Pancreas (tissue), 10 donors: ENCODE measurements at regions not wholly inside any gene's neighbourhood (a gene's known extent, or its start where the extent isn't known, plus 50 kb on each side); places are given as distances from the start of the nearest gene placed in this dataset.
A peak's percentile ranks its signal among the peaks of the same experiment; 100 is the strongest.

ENCODE experiments used
- ATAC-seq, 4 donors: fragments of 200-7000 bp; cut with Tn5 transposase; one replicate each; pipeline versions ENCODE4 v1.8.0 to v1.9.1; 2020; ENCODE audit warnings: mild to moderate bottlenecking in 4 of 4, moderate library complexity in 4 of 4
- DNase-seq, 6 donors: peaks; one replicate each; pipeline ENCODE4 v3.0.0-alpha.2; 2020
- FAIRE-seq: peaks from 2 replicates; lab custom pipeline; 2012; peaks lifted over from hg19 to GRCh38; lab: Jason Lieb, UNC
- H3K27ac ChIP-seq, 4 donors: fragments of 200-600 bp; sonication (generic); 1 replicate in 3 of 4; 2 replicates in 1 of 4; pipeline versions ENCODE4 v1.5.0 to v1.8.0; 2020
- H3K27me3 ChIP-seq, 4 donors: fragments of 200-600 bp; one replicate each; pipeline ENCODE4 v1.8.0; 2021
- H3K36me3 ChIP-seq, 3 donors: fragments of 200-600 bp; sonication (generic) in 1 of 3; one replicate each; pipeline versions ENCODE4 v1.5.0 to v1.8.0; 2020 to 2021
- H3K4me1 ChIP-seq, 3 donors: fragments of 200-600 bp; one replicate each; pipeline ENCODE4 v1.8.0; 2021
- H3K4me3 ChIP-seq, 4 donors: fragments of 200-600 bp; sonication (generic) in 2 of 4; one replicate each; pipeline versions ENCODE4 v1.5.0 to v1.8.0; 2020 to 2021
- H3K9me3 ChIP-seq, 4 donors: fragments of 200-600 bp; one replicate each; pipeline ENCODE4 v1.8.0; 2021
- CTCF ChIP-seq, 4 donors: fragments of 200-600 bp; sonication (generic) in 3 of 4; IDR thresholded peaks; one replicate each; pipeline versions ENCODE4 v1.5.0 to v1.8.0; 2021; ENCODE audit warnings: antibody characterized with exemption in 4 of 4
- WGBS, 2 donors: extraction: QIAGEN DNeasy Blood & Tissue Kit; methylation state at CpG; one replicate each; pipeline ENCODE4 v1.1.7; 2013; 5-methylcytosine and 5-hydroxymethylcytosine counted together
- intact Hi-C, 3 donors: fragments of 100-400 bp; cut with DNase I; formaldehyde crosslinking; loops; one replicate each; pipeline versions ENCODE4 v1.11.1 to v1.14.2; 2022
- donor health status: healthy with polysubstance abuse.
- donor health status: DM: no; HTN: no; CAD: no; lungs with moderate emphysema.
- donor health status: DM: no; HTN: no; CAD: no.
- donor health status: control.
- donor health status: control.
- donor health status: Bipolar disorder and iron deficiency.
- donor health status: DM: yes; HTN: yes; CAD: no.
- donor health status: DM: no; HTN: no; CAD: no.
- donor health status: DM: no; HTN: no; CAD: no.
- donor health status: DM: yes; HTN: yes; CAD: no.

- H3K36me3 ChIP-seq, result no peaks in the 10 kb centered on the region
- H3K27ac ChIP-seq, result no peak overlapping the region
- intact Hi-C loops, result no loop called here
- no peak overlapping the region for H3K4me3 ChIP-seq
- H3K27me3 ChIP-seq, result no peaks in the 10 kb centered on the region
- H3K4me1 ChIP-seq, result no peaks in the 10 kb centered on the region
- H3K9me3 ChIP-seq, result no peaks in the 10 kb centered on the region
- no peak for TF ChIP-seq CTCF (IDR thresholded peaks at IDR 0.05)
- ATAC-seq (peak in 1 of 4 donors; percentile 53), DNase-seq (no peak), FAIRE-seq (no peak)
- 65 to 78% methylated on average over 5 of the region's 5 CpGs for WGBS, 2 donors
Measured at GRCh38 chr10:14413523-14413922, 82.8 kb upstream of the FRMD4A start.

- TF ChIP-seq CTCF (IDR thresholded peaks at IDR 0.05), result no peak
- no peak overlapping the region for H3K27ac ChIP-seq
- H3K36me3 ChIP-seq, result no peaks in the 10 kb centered on the region
- H3K27me3 ChIP-seq, result no peaks in the 10 kb centered on the region
- DNase-seq, result no peak
- H3K4me1 ChIP-seq, result no peaks in the 10 kb centered on the region
- 20 to 21% methylated on average over 2 of the region's 2 CpGs for WGBS, 2 donors
- peak; percentile 9 for FAIRE-seq
- no peak overlapping the region for H3K4me3 ChIP-seq
- intact Hi-C loops, result no loop called here
- no peaks in the 10 kb centered on the region for H3K9me3 ChIP-seq
- peak in 1 of 4 donors; percentile 70 for ATAC-seq
Measured at GRCh38 chr10:14412624-14413023, 81.9 kb upstream of the FRMD4A start.

GRCh38 chr10:14409856-14410458, 79.2 kb upstream of the FRMD4A start:
- ATAC-seq, result no peak
- no peak overlapping the region for H3K4me3 ChIP-seq
- no peak overlapping the region for H3K27ac ChIP-seq
- no peaks in the 10 kb centered on the region for H3K4me1 ChIP-seq
- H3K36me3 ChIP-seq, result no peaks in the 10 kb centered on the region
- no peaks in the 10 kb centered on the region for H3K27me3 ChIP-seq
- 85 to 89% methylated on average over 3 of the region's 3 CpGs for WGBS, 2 donors
- H3K9me3 ChIP-seq, result no peaks in the 10 kb centered on the region
- intact Hi-C loops, result no loop called here
- no peak for TF ChIP-seq CTCF (IDR thresholded peaks at IDR 0.05)
- DNase-seq, result no peak
- FAIRE-seq, result no peak

- H3K4me1 ChIP-seq, result no peaks in the 10 kb centered on the region
- no peaks in the 10 kb centered on the region for H3K9me3 ChIP-seq
- H3K27ac ChIP-seq, result no peak overlapping the region
- intact Hi-C loops, result no loop called here
- ATAC-seq (no peak), DNase-seq (no peak), FAIRE-seq (no peak)
- 92 to 93% methylated on average over 4 of the region's 4 CpGs for WGBS, 2 donors
- no peaks in the 10 kb centered on the region for H3K27me3 ChIP-seq
- no peaks in the 10 kb centered on the region for H3K36me3 ChIP-seq
- no peak for TF ChIP-seq CTCF (IDR thresholded peaks at IDR 0.05)
- no peak overlapping the region for H3K4me3 ChIP-seq
Measured at GRCh38 chr10:14409247-14409646, 78.5 kb upstream of the FRMD4A start.

- intact Hi-C loops, result no loop called here
Measured at GRCh38 chr10:14408139-14408538, 77.4 kb upstream of the FRMD4A start.

More at GRCh38 chr10:14408139-14408538, 77.4 kb upstream of the FRMD4A start:
- 88 to 96% methylated on average over 2 of the region's 2 CpGs for WGBS, 2 donors
- Histone ChIP-seq H3K27me3 (no peaks in the 10 kb centered on the region), H3K4me1 (no peaks in the 10 kb centered on the region), H3K27ac (no peak overlapping the region), H3K4me3 (no peak overlapping the region), H3K36me3 (no peaks in the 10 kb centered on the region), H3K9me3 (no peaks in the 10 kb centered on the region)
- no peak for FAIRE-seq
- TF ChIP-seq CTCF (IDR thresholded peaks at IDR 0.05), result no peak
- DNase-seq, result no peak
- ATAC-seq, result no peak
